NCI-H446 treated with DMSO at 0.1 percent for 48 hours (cell line): ENCODE measurements at regions not wholly inside any gene's neighbourhood (a gene's known extent, or its start where the extent isn't known, plus 50 kb on each side); places are given as distances from the start of the nearest gene placed in this dataset.

Source experiments
- DNase-seq: peaks from one replicate; lab custom pipeline; 2025; lab: John Stamatoyannopoulos, UW

- no peak for DNase-seq
Observed at GRCh38 chr4:181679754-181680153, 563.4 kb upstream of the TENM3 start.

GRCh38 chr4:181682367-181683047 lies 560.7 kb upstream of the TENM3 start:
- DNase-seq = no peak

- DNase-seq = no peak
Observed at GRCh38 chr4:181684310-181684709, 558.9 kb upstream of the TENM3 start.

GRCh38 chr4:181685461-181685860 lies 557.7 kb upstream of the TENM3 start:
- DNase-seq = no peak

GRCh38 chr4:181685911-181686310 lies 557.3 kb upstream of the TENM3 start:
- DNase-seq = no peak

GRCh38 chr4:181687116-181687515 lies 556.1 kb upstream of the TENM3 start:
- DNase-seq = no peak

GRCh38 chr4:181688432-181688831 lies 554.8 kb upstream of the TENM3 start:
- DNase-seq = no peak

GRCh38 chr4:181688872-181689271 lies 554.3 kb upstream of the TENM3 start:
- no peak for DNase-seq

- DNase-seq = no peak
Observed at GRCh38 chr4:181690498-181690897, 552.7 kb upstream of the TENM3 start.

GRCh38 chr4:181692965-181693364 lies 550.2 kb upstream of the TENM3 start:
- DNase-seq = no peak

GRCh38 chr4:181693517-181693916 lies 549.7 kb upstream of the TENM3 start:
- no peak for DNase-seq

- no peak for DNase-seq
Observed at GRCh38 chr4:181698221-181698620, 545.0 kb upstream of the TENM3 start.

GRCh38 chr4:181701214-181701613 lies 542.0 kb upstream of the TENM3 start:
- DNase-seq = no peak

- no peak for DNase-seq
Observed at GRCh38 chr4:181701894-181702293, 541.3 kb upstream of the TENM3 start.

GRCh38 chr4:181702864-181703495 lies 540.2 kb upstream of the TENM3 start:
- no peak for DNase-seq

GRCh38 chr4:181710143-181710542 lies 533.1 kb upstream of the TENM3 start:
- no peak for DNase-seq

- no peak for DNase-seq
Observed at GRCh38 chr4:181711387-181711786, 531.8 kb upstream of the TENM3 start.

GRCh38 chr4:181728305-181728966 lies 514.8 kb upstream of the TENM3 start:
- no peak for DNase-seq

GRCh38 chr4:181731900-181732299 lies 511.3 kb upstream of the TENM3 start:
- no peak for DNase-seq

GRCh38 chr4:181737744-181738143 lies 505.5 kb upstream of the TENM3 start:
- DNase-seq = no peak

- no peak for DNase-seq
Observed at GRCh38 chr4:181739031-181739430, 504.2 kb upstream of the TENM3 start.

- no peak for DNase-seq
Observed at GRCh38 chr4:181741513-181741912, 501.7 kb upstream of the TENM3 start.

- DNase-seq = no peak
Observed at GRCh38 chr4:181745933-181746625, 497.1 kb upstream of the TENM3 start.
